Testis (tissue), 2 donors: ENCODE measurements at regions not wholly inside any gene's neighbourhood (a gene's known extent, or its start where the extent isn't known, plus 50 kb on each side); places are given as distances from the start of the nearest gene placed in this dataset.

Experiments
- POLR2A ChIP-seq: fragments of 450-650 bp; IDR thresholded peaks from one replicate; pipeline ENCODE4 v1.6.1; 2017; ENCODE audit warnings: antibody characterized with exemption, mild to moderate bottlenecking, moderate library complexity
- TF ChIP-seq, protein P1 (sequence below), 3 experiments: fragments of 450-650 bp in 2 of 3; fragments of 200-600 bp in 1 of 3; sonication (generic) in 1 of 3; IDR thresholded peaks; one replicate each; pipeline ENCODE4 v1.5.1; 2016 to 2019; ENCODE audit warnings: antibody characterized with exemption in 3 of 3, mild to moderate bottlenecking in 2 of 3, moderate library complexity in 1 of 3

DNA sequence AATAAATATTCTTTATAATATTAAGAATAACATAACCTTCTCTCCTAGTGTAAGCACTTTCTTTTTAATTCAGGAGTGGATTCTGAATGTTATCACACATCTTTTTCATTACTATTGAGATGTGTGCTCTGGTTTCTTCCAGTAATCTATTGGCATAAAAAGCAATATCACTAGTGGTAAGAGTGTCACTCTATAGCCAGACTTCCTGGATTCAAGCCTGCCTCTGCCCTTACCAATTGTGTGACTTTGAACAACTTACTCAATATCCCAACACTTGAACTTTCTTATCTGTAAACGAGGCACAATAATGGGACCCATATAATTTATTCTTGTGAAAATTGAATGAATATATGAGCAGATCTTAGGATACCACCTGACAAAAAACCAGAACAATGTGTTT is 71.0 kb downstream of the SEM1 start:
- TF ChIP-seq, protein P1, sequence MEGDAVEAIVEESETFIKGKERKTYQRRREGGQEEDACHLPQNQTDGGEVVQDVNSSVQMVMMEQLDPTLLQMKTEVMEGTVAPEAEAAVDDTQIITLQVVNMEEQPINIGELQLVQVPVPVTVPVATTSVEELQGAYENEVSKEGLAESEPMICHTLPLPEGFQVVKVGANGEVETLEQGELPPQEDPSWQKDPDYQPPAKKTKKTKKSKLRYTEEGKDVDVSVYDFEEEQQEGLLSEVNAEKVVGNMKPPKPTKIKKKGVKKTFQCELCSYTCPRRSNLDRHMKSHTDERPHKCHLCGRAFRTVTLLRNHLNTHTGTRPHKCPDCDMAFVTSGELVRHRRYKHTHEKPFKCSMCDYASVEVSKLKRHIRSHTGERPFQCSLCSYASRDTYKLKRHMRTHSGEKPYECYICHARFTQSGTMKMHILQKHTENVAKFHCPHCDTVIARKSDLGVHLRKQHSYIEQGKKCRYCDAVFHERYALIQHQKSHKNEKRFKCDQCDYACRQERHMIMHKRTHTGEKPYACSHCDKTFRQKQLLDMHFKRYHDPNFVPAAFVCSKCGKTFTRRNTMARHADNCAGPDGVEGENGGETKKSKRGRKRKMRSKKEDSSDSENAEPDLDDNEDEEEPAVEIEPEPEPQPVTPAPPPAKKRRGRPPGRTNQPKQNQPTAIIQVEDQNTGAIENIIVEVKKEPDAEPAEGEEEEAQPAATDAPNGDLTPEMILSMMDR (IDR thresholded peaks at IDR 0.05), result no peak
- TF ChIP-seq POLR2A, result no peak
